ENCODE measurements at regions not wholly inside any gene's neighbourhood (a gene's known extent, or its start where the extent isn't known, plus 50 kb on each side); places are given as distances from the start of the nearest gene placed in this dataset.
"Not testable (repeated sequence)": the region's sequence is repeated elsewhere in the genome, so short reads cannot be mapped to it uniquely, and the experiment has no call there.

GRCh38 chr6:120930500-120930899, 403.8 kb downstream of the TBC1D32 start:
- not testable (repeated sequence) for DNase-seq (ENCODE audit: low spot score)

- no peak for DNase-seq (ENCODE audit: low spot score)
Measured at GRCh38 chr6:120924214-120924613, 410.1 kb downstream of the TBC1D32 start.

- DNase-seq (ENCODE audit: low spot score): no peak
Measured at GRCh38 chr6:120918137-120918536, 416.1 kb downstream of the TBC1D32 start.

GRCh38 chr6:120916844-120917243, 417.4 kb downstream of the TBC1D32 start:
- DNase-seq (ENCODE audit: low spot score): no peak

- no peak for DNase-seq (ENCODE audit: low spot score)
Measured at GRCh38 chr6:120913486-120913885, 420.8 kb downstream of the TBC1D32 start.

GRCh38 chr6:120908767-120909166, 425.5 kb downstream of the TBC1D32 start:
- DNase-seq (ENCODE audit: low spot score): no peak

GRCh38 chr6:120903836-120904235, 430.4 kb downstream of the TBC1D32 start:
- no peak for DNase-seq (ENCODE audit: low spot score)

GRCh38 chr6:120899932-120900331, 434.3 kb downstream of the TBC1D32 start:
- no peak for DNase-seq (ENCODE audit: low spot score)

- no peak for DNase-seq (ENCODE audit: low spot score)
Measured at GRCh38 chr6:120894077-120894476, 440.2 kb downstream of the TBC1D32 start.

- no peak for DNase-seq (ENCODE audit: low spot score)
Measured at GRCh38 chr6:120876931-120877330, 457.3 kb downstream of the TBC1D32 start.

GRCh38 chr6:120876424-120876823, 457.9 kb downstream of the TBC1D32 start:
- DNase-seq (ENCODE audit: low spot score): no peak

- no peak for DNase-seq (ENCODE audit: low spot score)
Measured at GRCh38 chr6:120875900-120876299, 458.4 kb downstream of the TBC1D32 start.

- no peak for DNase-seq (ENCODE audit: low spot score)
Measured at GRCh38 chr6:120874422-120874821, 459.9 kb downstream of the TBC1D32 start.

- no peak for DNase-seq (ENCODE audit: low spot score)
Measured at GRCh38 chr6:120873125-120873865, 461.0 kb downstream of the TBC1D32 start.

GRCh38 chr6:120872262-120872578, 462.1 kb downstream of the TBC1D32 start:
- no peak for DNase-seq (ENCODE audit: low spot score)

- no peak for DNase-seq (ENCODE audit: low spot score)
Measured at GRCh38 chr6:120871416-120872261, 462.6 kb downstream of the TBC1D32 start.

- DNase-seq (ENCODE audit: low spot score): no peak
Measured at GRCh38 chr6:120869397-120869796, 464.9 kb downstream of the TBC1D32 start.

- DNase-seq (ENCODE audit: low spot score): no peak
Measured at GRCh38 chr6:120857422-120857821, 476.9 kb downstream of the TBC1D32 start.

GRCh38 chr6:120854583-120854982, 479.7 kb downstream of the TBC1D32 start:
- no peak for DNase-seq (ENCODE audit: low spot score)

GRCh38 chr6:120853489-120853888, 480.8 kb downstream of the TBC1D32 start:
- no peak for DNase-seq (ENCODE audit: low spot score)

- no peak for DNase-seq (ENCODE audit: low spot score)
Measured at GRCh38 chr6:120852293-120852849, 481.9 kb downstream of the TBC1D32 start.

GRCh38 chr6:120826253-120826652, 508.0 kb downstream of the TBC1D32 start:
- no peak for DNase-seq (ENCODE audit: low spot score)

GRCh38 chr6:120816794-120817193, 517.5 kb downstream of the TBC1D32 start:
- no peak for DNase-seq (ENCODE audit: low spot score)

Data from ureter (tissue), 1 donor.